ENCODE measurements at regions not wholly inside any gene's neighbourhood (a gene's known extent, or its start where the extent isn't known, plus 50 kb on each side); places are given as distances from the start of the nearest gene placed in this dataset.
"Not testable (repeated sequence)": the region's sequence is repeated elsewhere in the genome, so short reads cannot be mapped to it uniquely, and the experiment has no call there.

- DNase-seq (ENCODE audit: extremely low read depth in 1 of 11, low read depth in 9 of 11, low spot score in 4 of 11), result not testable (repeated sequence)
These were observed 53.1 kb upstream of the CSPG4 start for GRCh38 chr15:75765551-75766305.

DNA sequence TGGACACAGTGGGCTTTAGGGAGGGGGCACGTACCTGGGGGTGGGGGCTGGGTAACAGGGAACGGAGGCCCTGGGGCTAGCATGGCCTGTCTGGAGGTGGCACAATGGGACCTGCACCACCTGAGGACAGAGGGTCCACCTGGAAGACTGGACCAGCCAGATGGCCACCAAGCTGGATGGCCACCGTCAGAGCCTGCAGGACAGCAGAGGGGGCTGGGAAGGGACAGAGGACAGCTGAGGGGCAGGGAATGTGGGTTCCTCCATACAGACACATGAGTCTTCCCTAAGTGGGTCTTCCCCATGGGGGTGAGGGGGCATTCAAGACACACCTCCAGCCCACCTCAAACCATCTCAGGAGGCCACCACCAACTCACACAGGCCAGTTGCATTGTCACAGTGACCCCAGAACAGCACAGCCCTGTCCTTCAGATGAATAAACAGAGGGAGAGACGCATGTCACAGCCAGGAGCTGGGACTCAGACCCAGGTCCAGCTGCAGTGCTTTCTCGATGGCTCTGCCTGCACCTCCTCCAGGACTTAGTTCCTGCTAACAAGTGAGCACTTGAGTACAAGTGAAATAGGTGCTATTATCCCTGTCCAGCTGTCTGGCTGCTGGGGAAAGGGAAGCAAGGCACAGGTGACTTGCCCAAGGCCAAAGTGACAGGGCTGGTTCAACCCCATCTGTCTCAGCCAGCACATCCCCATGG, 52.4 kb upstream of the CSPG4 start:
- not testable (repeated sequence) for DNase-seq (ENCODE audit: extremely low read depth in 1 of 11, low read depth in 9 of 11, low spot score in 4 of 11)

GRCh38 chr15:75763635-75764600, 51.3 kb upstream of the CSPG4 start:
- DNase-seq (ENCODE audit: extremely low read depth in 1 of 11, low read depth in 9 of 11, low spot score in 4 of 11), result not testable (repeated sequence)

DNA sequence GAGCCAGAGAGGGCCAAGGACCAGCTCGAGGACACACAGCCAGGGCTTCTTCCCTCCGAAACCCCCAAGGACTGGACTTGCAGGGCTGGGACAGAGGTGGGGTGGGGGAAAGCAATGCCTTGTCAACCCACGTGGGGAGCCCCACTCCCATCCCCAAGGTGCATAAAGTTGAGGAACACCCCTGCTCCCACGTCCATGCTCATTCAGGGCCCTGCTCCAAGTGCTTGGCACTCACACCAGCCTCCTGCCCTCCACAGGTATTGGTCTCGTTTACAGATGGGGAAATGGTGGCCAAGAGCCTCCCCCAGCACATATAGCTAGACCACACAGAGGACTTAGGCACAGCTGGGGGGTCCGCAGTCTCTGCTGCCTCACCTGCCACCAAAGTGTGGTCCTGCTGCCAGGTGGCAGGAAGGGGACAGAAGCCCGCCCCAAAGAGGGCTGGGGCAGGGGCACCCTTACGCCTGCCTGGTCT, 50.5 kb upstream of the CSPG4 start:
- no peak for DNase-seq (ENCODE audit: extremely low read depth in 1 of 11, low read depth in 9 of 11, low spot score in 4 of 11)

All from renal cortex interstitium (tissue), 11 donors.